Heart right ventricle (tissue), 16 donors: ENCODE measurements at regions not wholly inside any gene's neighbourhood (a gene's known extent, or its start where the extent isn't known, plus 50 kb on each side); places are given as distances from the start of the nearest gene placed in this dataset.
"Not testable (repeated sequence)": the region's sequence is repeated elsewhere in the genome, so short reads cannot be mapped to it uniquely, and the experiment has no call there.

Experiments
- ATAC-seq, 8 donors: fragments of 200-7000 bp; cut with Tn5 transposase; one replicate each; pipeline ENCODE4 v1.9.1; 2020; ENCODE audit warnings: mild to moderate bottlenecking in 8 of 8, moderate library complexity in 8 of 8, moderate number of reproducible peaks in 1 of 8
- DNase-seq, 2 donors: peaks; one replicate each; pipeline ENCODE4 v3.0.0-alpha.2; 2020
- H3K27ac ChIP-seq, 10 donors: fragments of 200-600 bp; sonication (generic) in 2 of 10; one replicate each; pipeline versions ENCODE4 v1.5.0 to v1.8.0; 2020 to 2022; ENCODE audit warnings: mild to moderate bottlenecking in 3 of 10
- H3K27me3 ChIP-seq, 7 donors: fragments of 200-600 bp; one replicate each; pipeline ENCODE4 v1.8.0; 2021 to 2022; ENCODE audit warnings: mild to moderate bottlenecking in 2 of 7
- H3K36me3 ChIP-seq, 9 donors: fragments of 200-600 bp; sonication (generic) in 1 of 9; one replicate each; pipeline versions ENCODE4 v1.5.0 to v1.8.0; 2020 to 2022; ENCODE audit warnings: mild to moderate bottlenecking in 2 of 9
- H3K4me1 ChIP-seq, 9 donors: fragments of 200-600 bp; sonication (generic) in 1 of 9; one replicate each; pipeline versions ENCODE4 v1.5.0 to v1.8.0; 2020 to 2022; ENCODE audit warnings: mild to moderate bottlenecking in 4 of 9
- H3K4me3 ChIP-seq, 10 donors: fragments of 200-600 bp; sonication (generic) in 2 of 10; one replicate each; pipeline versions ENCODE4 v1.5.0 to v1.8.0; 2020 to 2022; ENCODE audit warnings: mild to moderate bottlenecking in 7 of 10, moderate library complexity in 2 of 10
- H3K9me3 ChIP-seq, 11 donors: fragments of 200-600 bp in 10 of 11; sonication (generic) in 2 of 11; one replicate each; pipeline versions ENCODE4 v1.5.0 to v1.8.0; 2013 to 2022; ENCODE audit warnings: mild to moderate bottlenecking in 2 of 11, control low read depth in 1 of 11, moderate library complexity in 1 of 11
- WGBS, 2 donors: extraction: QIAGEN DNeasy Blood & Tissue Kit; methylation state at CpG; one replicate each; pipeline ENCODE4 v1.1.7; 2013; ENCODE audit warnings: inconsistent platforms in 1 of 2; 5-methylcytosine and 5-hydroxymethylcytosine counted together
- intact Hi-C, 10 donors: fragments of 100-400 bp; cut with DNase I; formaldehyde crosslinking; loops; one replicate each; pipeline versions ENCODE4 v1.11.1 to v1.14.2; 2022
- TF ChIP-seq, protein P1 (sequence below), 9 donors: fragments of 200-600 bp; sonication (generic) in 2 of 9; IDR thresholded peaks; one replicate each; pipeline versions ENCODE4 v1.5.0 to v1.8.0; 2021 to 2022; ENCODE audit warnings: antibody characterized with exemption in 9 of 9, mild to moderate bottlenecking in 5 of 9, moderate library complexity in 1 of 9
- donor health status: Arrhythmogenic right ventricular cardiomyopathy.
- donor health status: ischemic (EF 13 %, LVEDD 7.1; RV severe dilation, severe dysfunction).
- donor health status: healthy with polysubstance abuse.
- donor health status: DM: no; HTN: yes; CAD: no.
- donor health status: DM: no; HTN: no; CAD: no.
- donor health status: ischemic (EF 25% LVEDD 6.9; RV normal size, moderate dysfunction).
- donor health status: ischemic (EF 25% LVEDD 5.7; RV mildly dilated, moderate dysfunction).
- donor health status: healthy.
- donor health status: DM: yes; HTN: yes; CAD: no.
- donor health status: Ischemic cardiomyopathy.
- donor health status: ischemic (EF 35%, LVEDD 5.7; RV mildly dilated, moderate dysfunction).
- donor health status: nonischemic (EF 11% LVEDD 7.7; RV severe dilation, severe dysfunction).
- donor health status: DM: yes; HTN: yes; CAD: no.
- donor health status: PGD.
- donor health status: ischemic (EF 29% LVEDD 5.4; RV normal size, mild dysfunction).
- donor health status: nonischemic (EF 23%, LVEDD 6.1; RV moderate dilation, normal function).

DNA sequence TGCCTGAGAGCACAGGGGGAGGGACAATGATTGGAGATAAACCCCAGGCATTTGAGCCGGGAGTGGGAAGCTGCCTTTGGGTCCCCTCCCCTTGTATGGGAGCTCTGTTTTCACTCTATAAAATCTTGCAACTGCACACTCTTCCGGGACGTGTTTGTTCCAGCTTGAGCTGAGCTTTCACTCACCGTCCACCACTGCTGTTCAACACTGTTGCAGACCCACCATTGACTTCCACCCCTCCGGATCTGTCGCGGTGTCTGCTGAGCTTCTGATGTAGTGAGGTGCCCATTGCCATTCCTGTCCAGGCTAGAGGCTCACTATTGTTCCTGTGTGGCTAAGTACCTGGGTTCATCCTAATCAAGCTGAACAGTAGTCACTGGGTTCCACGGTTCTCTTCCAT, 231.6 kb upstream of the CWC22 start:
- no peak for DNase-seq
- intact Hi-C loops, result no loop called here
- no peak overlapping the region for H3K4me3 ChIP-seq
- ATAC-seq, result no peak
- no peak overlapping the region for H3K27ac ChIP-seq
- WGBS, 2 donors, result 85 to 87% methylated on average over 8 of the region's 8 CpGs
- H3K36me3 ChIP-seq, result no peaks in the 10 kb centered on the region
- H3K4me1 ChIP-seq, result no peaks in the 10 kb centered on the region
- TF ChIP-seq, protein P1, sequence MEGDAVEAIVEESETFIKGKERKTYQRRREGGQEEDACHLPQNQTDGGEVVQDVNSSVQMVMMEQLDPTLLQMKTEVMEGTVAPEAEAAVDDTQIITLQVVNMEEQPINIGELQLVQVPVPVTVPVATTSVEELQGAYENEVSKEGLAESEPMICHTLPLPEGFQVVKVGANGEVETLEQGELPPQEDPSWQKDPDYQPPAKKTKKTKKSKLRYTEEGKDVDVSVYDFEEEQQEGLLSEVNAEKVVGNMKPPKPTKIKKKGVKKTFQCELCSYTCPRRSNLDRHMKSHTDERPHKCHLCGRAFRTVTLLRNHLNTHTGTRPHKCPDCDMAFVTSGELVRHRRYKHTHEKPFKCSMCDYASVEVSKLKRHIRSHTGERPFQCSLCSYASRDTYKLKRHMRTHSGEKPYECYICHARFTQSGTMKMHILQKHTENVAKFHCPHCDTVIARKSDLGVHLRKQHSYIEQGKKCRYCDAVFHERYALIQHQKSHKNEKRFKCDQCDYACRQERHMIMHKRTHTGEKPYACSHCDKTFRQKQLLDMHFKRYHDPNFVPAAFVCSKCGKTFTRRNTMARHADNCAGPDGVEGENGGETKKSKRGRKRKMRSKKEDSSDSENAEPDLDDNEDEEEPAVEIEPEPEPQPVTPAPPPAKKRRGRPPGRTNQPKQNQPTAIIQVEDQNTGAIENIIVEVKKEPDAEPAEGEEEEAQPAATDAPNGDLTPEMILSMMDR (IDR thresholded peaks at IDR 0.05), result no peak
- H3K27me3 ChIP-seq, result no peaks in the 10 kb centered on the region
- no peaks in the 10 kb centered on the region for H3K9me3 ChIP-seq

DNA sequence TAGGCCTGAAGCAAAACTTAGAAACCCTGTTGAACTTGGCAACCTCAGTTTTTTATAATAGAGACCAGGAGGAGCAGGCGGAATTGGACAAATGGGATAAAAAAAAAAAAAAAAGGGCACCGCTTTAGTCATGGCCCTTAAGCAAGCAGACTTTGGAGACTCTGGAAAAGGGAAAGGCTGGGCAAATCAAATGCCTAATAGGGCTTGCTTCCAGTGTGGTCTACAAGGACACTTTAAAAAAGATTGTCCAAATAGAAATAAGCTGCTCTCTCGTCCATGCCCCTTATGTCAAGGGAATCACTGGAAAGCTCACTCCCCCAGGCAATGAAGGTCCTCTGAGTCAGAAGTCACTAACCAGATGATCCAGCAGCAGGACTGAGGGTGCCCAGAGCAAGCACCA, 229.0 kb upstream of the CWC22 start:
- 85 to 86% methylated on average over 3 of the region's 3 CpGs for WGBS, 2 donors
- intact Hi-C loops, H3K4me3 ChIP-seq, H3K36me3 ChIP-seq, H3K9me3 ChIP-seq, ATAC-seq, H3K27me3 ChIP-seq, DNase-seq, H3K4me1 ChIP-seq, H3K27ac ChIP-seq: not testable (repeated sequence)

DNA sequence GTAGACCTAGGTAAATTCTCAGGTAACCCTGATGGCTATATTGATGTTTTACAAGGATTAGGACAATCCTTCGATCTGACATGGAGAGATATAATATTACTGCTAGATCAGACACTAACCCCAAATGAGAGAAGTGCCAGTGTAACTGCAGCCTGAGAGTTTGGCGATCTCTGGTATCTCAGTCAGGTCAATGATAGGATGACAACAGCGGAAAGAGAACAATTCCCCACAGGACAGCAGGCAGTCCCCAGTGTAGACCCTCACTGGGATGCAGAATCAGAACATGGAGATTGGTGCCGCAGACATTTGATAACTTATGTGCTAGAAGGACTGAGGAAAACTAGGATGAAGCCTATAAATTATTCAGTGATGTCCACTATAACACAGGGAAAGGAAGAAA, 228.4 kb upstream of the CWC22 start:
- H3K4me1 ChIP-seq, intact Hi-C loops: not testable (repeated sequence)
- WGBS, 2 donors, result 88% methylated on average over 4 of the region's 4 CpGs

DNA sequence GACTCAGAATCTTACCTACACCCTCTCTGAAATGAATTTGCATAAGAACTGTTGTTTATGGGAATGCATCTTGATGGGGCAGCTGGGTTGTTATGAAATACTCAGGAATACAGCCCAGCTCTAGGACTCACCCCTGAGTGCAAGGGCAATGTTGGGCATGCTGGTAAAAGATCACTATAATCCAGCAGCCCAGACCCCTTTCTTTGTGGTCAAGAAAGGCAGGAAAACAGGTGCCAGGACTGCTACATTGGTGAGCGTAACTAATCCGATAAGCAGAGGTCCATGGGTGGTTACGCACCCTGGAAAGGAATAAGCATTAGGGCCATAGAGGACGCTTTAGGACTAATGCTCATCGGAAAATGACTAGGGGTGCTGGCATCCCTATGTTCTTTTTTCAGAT, 227.9 kb upstream of the CWC22 start:
- H3K9me3 ChIP-seq, H3K4me3 ChIP-seq, ATAC-seq, intact Hi-C loops, DNase-seq, H3K36me3 ChIP-seq, H3K4me1 ChIP-seq, H3K27ac ChIP-seq, H3K27me3 ChIP-seq: not testable (repeated sequence)
- WGBS, 2 donors, result 90 to 96% methylated on average over 5 of the region's 5 CpGs

More for the DNA sequence above, 228.4 kb upstream of the CWC22 start:
- H3K4me3 ChIP-seq, H3K36me3 ChIP-seq, H3K27ac ChIP-seq, ATAC-seq, H3K27me3 ChIP-seq, DNase-seq, H3K9me3 ChIP-seq: not testable (repeated sequence)

DNA sequence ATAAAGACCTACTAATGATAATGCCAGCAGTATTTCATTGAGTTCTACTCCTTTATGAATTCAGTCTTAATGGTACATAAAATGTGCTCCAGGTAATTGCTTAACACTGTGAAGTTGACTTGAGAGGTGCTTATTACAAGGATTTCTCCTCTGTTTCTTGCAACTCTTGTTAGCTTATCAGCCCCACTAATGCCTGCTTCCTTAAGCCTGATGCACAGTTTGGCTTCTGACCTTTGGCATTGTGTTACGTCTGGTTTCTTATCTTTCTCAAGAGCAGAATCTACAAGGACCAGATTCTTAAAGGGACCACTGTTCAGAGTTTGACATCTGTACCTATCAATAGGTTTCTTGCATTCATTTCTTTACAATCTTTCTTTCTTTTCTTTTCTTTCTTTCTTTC, 223.9 kb upstream of the CWC22 start:
- 9% methylated on average over 1 of the region's 1 CpG for WGBS, 2 donors

DNA sequence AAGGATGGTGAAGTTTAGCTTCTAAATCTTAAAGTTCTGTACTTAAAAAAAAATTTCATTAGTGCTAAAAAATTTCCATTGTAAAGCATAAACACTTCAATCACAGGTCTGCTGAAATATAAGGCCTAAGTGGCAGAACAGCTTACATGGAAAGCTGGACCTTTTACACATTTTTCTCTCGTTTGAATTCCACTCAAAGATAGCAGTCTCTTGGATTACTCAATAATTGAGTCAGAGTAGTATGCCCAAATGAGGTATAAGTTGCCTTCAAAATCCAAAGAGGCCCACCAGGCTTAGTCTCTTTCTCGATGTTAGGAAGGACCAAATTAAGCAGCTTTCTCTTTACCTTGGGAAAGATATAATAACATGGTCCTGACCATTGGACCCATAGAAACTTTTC, 220.4 kb upstream of the CWC22 start:
- Histone ChIP-seq H3K9me3 (peaks cover 0 to 17% (median 0%) of the 10 kb centered on the region in 11 donors), H3K27ac (no peak overlapping the region), H3K27me3 (no peaks in the 10 kb centered on the region), H3K36me3 (no peaks in the 10 kb centered on the region), H3K4me1 (no peaks in the 10 kb centered on the region), H3K4me3 (no peak overlapping the region)
- intact Hi-C loops, result no loop called here
- ATAC-seq (no peak), DNase-seq (no peak)
- TF ChIP-seq, protein P1 (IDR thresholded peaks at IDR 0.05), result no peak
- 66 to 73% methylated on average over 2 of the region's 2 CpGs for WGBS, 2 donors

More for the DNA sequence above, 223.9 kb upstream of the CWC22 start:
- H3K4me1 ChIP-seq, result no peaks in the 10 kb centered on the region
- H3K4me3 ChIP-seq, result no peak overlapping the region
- no peaks in the 10 kb centered on the region for H3K27me3 ChIP-seq
- no peak overlapping the region for H3K27ac ChIP-seq
- H3K9me3 ChIP-seq, result peaks cover 0 to 2% (median 0%) of the 10 kb centered on the region in 11 donors
- ATAC-seq (no peak), DNase-seq (no peak)
- intact Hi-C loops, result no loop called here
- TF ChIP-seq, protein P1 (IDR thresholded peaks at IDR 0.05), result no peak
- H3K36me3 ChIP-seq, result no peaks in the 10 kb centered on the region
